ENCODE measurements at regions not wholly inside any gene's neighbourhood (a gene's known extent, or its start where the extent isn't known, plus 50 kb on each side); places are given as distances from the start of the nearest gene placed in this dataset.

- H3K27ac ChIP-seq (ENCODE audit: insufficient read depth, low read depth, low read length, poor library complexity, severe bottlenecking): no peak overlapping the region
- WGBS, 2 experiments: 87 to 98% methylated on average over 3 of the region's 3 CpGs
- no peaks in the 10 kb centered on the region for H3K4me1 ChIP-seq (ENCODE audit: control insufficient read depth, insufficient read depth, low read length)
- H3K4me3 ChIP-seq (ENCODE audit: insufficient read depth, low read depth, low read length): no peak overlapping the region
- H3K27me3 ChIP-seq (ENCODE audit: control insufficient read depth, insufficient read depth, low read length, poor library complexity, severe bottlenecking): no peaks in the 10 kb centered on the region
- no peaks in the 10 kb centered on the region for H3K9me3 ChIP-seq (ENCODE audit: control insufficient read depth, low read length)
- H3K36me3 ChIP-seq (ENCODE audit: control insufficient read depth, insufficient read depth, low read length): no peaks in the 10 kb centered on the region
Measured at GRCh38 chr3:31184261-31185061, 290.0 kb upstream of the GADL1 start.

GRCh38 chr3:31185062-31185357 lies 290.5 kb upstream of the GADL1 start:
- H3K9me3 ChIP-seq (ENCODE audit: control insufficient read depth, low read length): no peaks in the 10 kb centered on the region
- WGBS, 2 experiments: 94 to 97% methylated on average over 2 of the region's 2 CpGs
- H3K4me3 ChIP-seq (ENCODE audit: insufficient read depth, low read depth, low read length): no peak overlapping the region
- no peaks in the 10 kb centered on the region for H3K4me1 ChIP-seq (ENCODE audit: control insufficient read depth, insufficient read depth, low read length)
- H3K36me3 ChIP-seq (ENCODE audit: control insufficient read depth, insufficient read depth, low read length): no peaks in the 10 kb centered on the region
- H3K27me3 ChIP-seq (ENCODE audit: control insufficient read depth, insufficient read depth, low read length, poor library complexity, severe bottlenecking): no peaks in the 10 kb centered on the region
- H3K27ac ChIP-seq (ENCODE audit: insufficient read depth, low read depth, low read length, poor library complexity, severe bottlenecking): no peak overlapping the region

GRCh38 chr3:31186041-31186440 lies 291.6 kb upstream of the GADL1 start:
- H3K27ac ChIP-seq (ENCODE audit: insufficient read depth, low read depth, low read length, poor library complexity, severe bottlenecking): no peak overlapping the region
- no peaks in the 10 kb centered on the region for H3K4me1 ChIP-seq (ENCODE audit: control insufficient read depth, insufficient read depth, low read length)
- WGBS, 2 experiments: 91 to 93% methylated on average over 4 of the region's 4 CpGs
- no peaks in the 10 kb centered on the region for H3K27me3 ChIP-seq (ENCODE audit: control insufficient read depth, insufficient read depth, low read length, poor library complexity, severe bottlenecking)
- H3K4me3 ChIP-seq (ENCODE audit: insufficient read depth, low read depth, low read length): no peak overlapping the region
- no peaks in the 10 kb centered on the region for H3K9me3 ChIP-seq (ENCODE audit: control insufficient read depth, low read length)
- H3K36me3 ChIP-seq (ENCODE audit: control insufficient read depth, insufficient read depth, low read length): no peaks in the 10 kb centered on the region

- Histone ChIP-seq H3K27me3 (ENCODE audit: control insufficient read depth, insufficient read depth, low read length, poor library complexity, severe bottlenecking) (no peaks in the 10 kb centered on the region), H3K4me3 (ENCODE audit: insufficient read depth, low read depth, low read length) (no peak overlapping the region), H3K27ac (ENCODE audit: insufficient read depth, low read depth, low read length, poor library complexity, severe bottlenecking) (no peak overlapping the region), H3K9me3 (ENCODE audit: control insufficient read depth, low read length) (no peaks in the 10 kb centered on the region), H3K36me3 (ENCODE audit: control insufficient read depth, insufficient read depth, low read length) (no peaks in the 10 kb centered on the region), H3K4me1 (ENCODE audit: control insufficient read depth, insufficient read depth, low read length) (no peaks in the 10 kb centered on the region)
- WGBS, 2 experiments: 86 to 92% methylated on average over 1 of the region's 1 CpG
Measured at GRCh38 chr3:31187380-31187779, 292.9 kb upstream of the GADL1 start.

- WGBS, 2 experiments: 91 to 98% methylated on average over 6 of the region's 6 CpGs
- Histone ChIP-seq H3K36me3 (ENCODE audit: control insufficient read depth, insufficient read depth, low read length) (no peaks in the 10 kb centered on the region), H3K4me3 (ENCODE audit: insufficient read depth, low read depth, low read length) (no peak overlapping the region), H3K4me1 (ENCODE audit: control insufficient read depth, insufficient read depth, low read length) (no peaks in the 10 kb centered on the region), H3K27ac (ENCODE audit: insufficient read depth, low read depth, low read length, poor library complexity, severe bottlenecking) (no peak overlapping the region), H3K27me3 (ENCODE audit: control insufficient read depth, insufficient read depth, low read length, poor library complexity, severe bottlenecking) (no peaks in the 10 kb centered on the region), H3K9me3 (ENCODE audit: control insufficient read depth, low read length) (no peaks in the 10 kb centered on the region)
Measured at GRCh38 chr3:31188112-31188511, 293.7 kb upstream of the GADL1 start.

- H3K27ac ChIP-seq (ENCODE audit: insufficient read depth, low read depth, low read length, poor library complexity, severe bottlenecking): no peak overlapping the region
- WGBS, 2 experiments: 89 to 100% methylated on average over 1 of the region's 1 CpG
- H3K4me3 ChIP-seq (ENCODE audit: insufficient read depth, low read depth, low read length): no peak overlapping the region
Measured at GRCh38 chr3:31189330-31189729, 294.9 kb upstream of the GADL1 start.

GRCh38 chr3:31189971-31190370 lies 295.5 kb upstream of the GADL1 start:
- Histone ChIP-seq H3K4me3 (ENCODE audit: insufficient read depth, low read depth, low read length) (no peak overlapping the region), H3K27me3 (ENCODE audit: control insufficient read depth, insufficient read depth, low read length, poor library complexity, severe bottlenecking) (no peaks in the 10 kb centered on the region), H3K9me3 (ENCODE audit: control insufficient read depth, low read length) (no peaks in the 10 kb centered on the region), H3K4me1 (ENCODE audit: control insufficient read depth, insufficient read depth, low read length) (no peaks in the 10 kb centered on the region), H3K27ac (ENCODE audit: insufficient read depth, low read depth, low read length, poor library complexity, severe bottlenecking) (no peak overlapping the region), H3K36me3 (ENCODE audit: control insufficient read depth, insufficient read depth, low read length) (no peaks in the 10 kb centered on the region)

More at GRCh38 chr3:31189330-31189729, 294.9 kb upstream of the GADL1 start:
- Histone ChIP-seq H3K4me1 (ENCODE audit: control insufficient read depth, insufficient read depth, low read length) (no peaks in the 10 kb centered on the region), H3K27me3 (ENCODE audit: control insufficient read depth, insufficient read depth, low read length, poor library complexity, severe bottlenecking) (no peaks in the 10 kb centered on the region), H3K36me3 (ENCODE audit: control insufficient read depth, insufficient read depth, low read length) (no peaks in the 10 kb centered on the region), H3K9me3 (ENCODE audit: control insufficient read depth, low read length) (no peaks in the 10 kb centered on the region)

GRCh38 chr3:31191354-31191753 lies 296.9 kb upstream of the GADL1 start:
- Histone ChIP-seq H3K27ac (ENCODE audit: insufficient read depth, low read depth, low read length, poor library complexity, severe bottlenecking) (no peak overlapping the region), H3K4me1 (ENCODE audit: control insufficient read depth, insufficient read depth, low read length) (no peaks in the 10 kb centered on the region), H3K36me3 (ENCODE audit: control insufficient read depth, insufficient read depth, low read length) (no peaks in the 10 kb centered on the region), H3K27me3 (ENCODE audit: control insufficient read depth, insufficient read depth, low read length, poor library complexity, severe bottlenecking) (no peaks in the 10 kb centered on the region), H3K4me3 (ENCODE audit: insufficient read depth, low read depth, low read length) (no peak overlapping the region), H3K9me3 (ENCODE audit: control insufficient read depth, low read length) (no peaks in the 10 kb centered on the region)
- WGBS, 2 experiments: 57 to 68% methylated on average over 6 of the region's 6 CpGs

- Histone ChIP-seq H3K27ac (ENCODE audit: insufficient read depth, low read depth, low read length, poor library complexity, severe bottlenecking) (no peak overlapping the region), H3K9me3 (ENCODE audit: control insufficient read depth, low read length) (no peaks in the 10 kb centered on the region), H3K36me3 (ENCODE audit: control insufficient read depth, insufficient read depth, low read length) (no peaks in the 10 kb centered on the region), H3K4me3 (ENCODE audit: insufficient read depth, low read depth, low read length) (no peak overlapping the region), H3K27me3 (ENCODE audit: control insufficient read depth, insufficient read depth, low read length, poor library complexity, severe bottlenecking) (no peaks in the 10 kb centered on the region), H3K4me1 (ENCODE audit: control insufficient read depth, insufficient read depth, low read length) (peaks cover 9% of the 10 kb centered on the region)
- WGBS, 2 experiments: 88 to 99% methylated on average over 2 of the region's 2 CpGs
Measured at GRCh38 chr3:31193429-31193828, 299.0 kb upstream of the GADL1 start.

- Histone ChIP-seq H3K4me1 (ENCODE audit: control insufficient read depth, insufficient read depth, low read length) (peaks cover 9% of the 10 kb centered on the region), H3K27ac (ENCODE audit: insufficient read depth, low read depth, low read length, poor library complexity, severe bottlenecking) (no peak overlapping the region), H3K4me3 (ENCODE audit: insufficient read depth, low read depth, low read length) (no peak overlapping the region), H3K36me3 (ENCODE audit: control insufficient read depth, insufficient read depth, low read length) (no peaks in the 10 kb centered on the region), H3K9me3 (ENCODE audit: control insufficient read depth, low read length) (no peaks in the 10 kb centered on the region), H3K27me3 (ENCODE audit: control insufficient read depth, insufficient read depth, low read length, poor library complexity, severe bottlenecking) (no peaks in the 10 kb centered on the region)
- WGBS, 2 experiments: 89 to 100% methylated on average over 1 of the region's 1 CpG
Measured at GRCh38 chr3:31193871-31194270, 299.4 kb upstream of the GADL1 start.

GRCh38 chr3:31196261-31196660 lies 301.8 kb upstream of the GADL1 start:
- Histone ChIP-seq H3K9me3 (ENCODE audit: control insufficient read depth, low read length) (no peaks in the 10 kb centered on the region), H3K27me3 (ENCODE audit: control insufficient read depth, insufficient read depth, low read length, poor library complexity, severe bottlenecking) (no peaks in the 10 kb centered on the region), H3K27ac (ENCODE audit: insufficient read depth, low read depth, low read length, poor library complexity, severe bottlenecking) (no peak overlapping the region), H3K4me1 (ENCODE audit: control insufficient read depth, insufficient read depth, low read length) (peaks cover 9% of the 10 kb centered on the region), H3K4me3 (ENCODE audit: insufficient read depth, low read depth, low read length) (no peak overlapping the region), H3K36me3 (ENCODE audit: control insufficient read depth, insufficient read depth, low read length) (no peaks in the 10 kb centered on the region)

All from ectodermal cell (in vitro differentiated cells).